Activated CD4-positive, alpha-beta T cell treated with anti-CD3 and anti-CD28 coated beads, Interleukin-2, amount 10 ng/mL, durations not matched to agents 24 days and 14 days (primary cell): ENCODE measurements at regions not wholly inside any gene's neighbourhood (a gene's known extent, or its start where the extent isn't known, plus 50 kb on each side); places are given as distances from the start of the nearest gene placed in this dataset.

ENCODE experiments used
- DNase-seq: peaks from one replicate; pipeline ENCODE4 v3.0.0; 2022
- H3K27ac Mint-ChIP-seq: one replicate; pipeline ENCODE4 v1.8.0; 2022; ENCODE audit warnings: mild to moderate bottlenecking, mixed read lengths
- H3K27me3 Mint-ChIP-seq: one replicate; pipeline ENCODE4 v1.8.0; 2022; ENCODE audit warnings: mixed read lengths
- H3K36me3 Mint-ChIP-seq: one replicate; pipeline ENCODE4 v1.8.0; 2022; ENCODE audit warnings: low read depth, mild to moderate bottlenecking, mixed read lengths
- H3K4me1 Mint-ChIP-seq: one replicate; pipeline ENCODE4 v1.8.0; 2021; ENCODE audit warnings: mixed read lengths
- H3K4me3 Mint-ChIP-seq: one replicate; pipeline ENCODE4 v1.8.0; 2022; ENCODE audit warnings: mild to moderate bottlenecking, moderate library complexity, mixed read lengths
- H3K9me3 Mint-ChIP-seq: one replicate; pipeline ENCODE4 v1.8.0; 2021; ENCODE audit warnings: mixed read lengths
- intact Hi-C: fragments of 100-400 bp; cut with micrococcal nuclease; formaldehyde crosslinking; loops from one replicate; pipeline ENCODE4 v1.15.1; 2023

- Mint-ChIP-seq H3K4me3 (no peak overlapping the region), H3K9me3 (no peaks in the 10 kb centered on the region), H3K4me1 (no peaks in the 10 kb centered on the region), H3K27me3 (no peaks in the 10 kb centered on the region), H3K36me3 (no peaks in the 10 kb centered on the region), H3K27ac (no peak overlapping the region)
- no peak for DNase-seq
- intact Hi-C loops, result no loop called here
Observed at GRCh38 chr6:119985952-119986736, 636.6 kb upstream of the MAN1A1 start.

GRCh38 chr6:119980802-119981201, 631.2 kb upstream of the MAN1A1 start:
- intact Hi-C loops, result no loop called here
- no peak for DNase-seq
- H3K27me3 Mint-ChIP-seq, result no peaks in the 10 kb centered on the region
- no peaks in the 10 kb centered on the region for H3K9me3 Mint-ChIP-seq
- H3K36me3 Mint-ChIP-seq, result no peaks in the 10 kb centered on the region
- no peaks in the 10 kb centered on the region for H3K4me1 Mint-ChIP-seq
- no peak overlapping the region for H3K27ac Mint-ChIP-seq
- H3K4me3 Mint-ChIP-seq, result no peak overlapping the region

GRCh38 chr6:119979862-119980261, 630.3 kb upstream of the MAN1A1 start:
- no peak for DNase-seq
- Mint-ChIP-seq H3K4me3 (no peak overlapping the region), H3K9me3 (no peaks in the 10 kb centered on the region), H3K36me3 (no peaks in the 10 kb centered on the region), H3K4me1 (no peaks in the 10 kb centered on the region), H3K27ac (no peak overlapping the region), H3K27me3 (no peaks in the 10 kb centered on the region)
- intact Hi-C loops, result loop anchor here (10.0 kb wide), 1 partner anchor 835 kb away; no protein-coding TSS in a partner anchor

GRCh38 chr6:119978274-119978889, 628.8 kb upstream of the MAN1A1 start:
- no peaks in the 10 kb centered on the region for H3K27me3 Mint-ChIP-seq
- H3K4me1 Mint-ChIP-seq, result no peaks in the 10 kb centered on the region
- H3K36me3 Mint-ChIP-seq, result no peaks in the 10 kb centered on the region
- no peak overlapping the region for H3K4me3 Mint-ChIP-seq
- no peak overlapping the region for H3K27ac Mint-ChIP-seq
- intact Hi-C loops, result loop anchor here (10.0 kb wide), 1 partner anchor 834 kb away; no protein-coding TSS in a partner anchor
- no peak for DNase-seq
- H3K9me3 Mint-ChIP-seq, result no peaks in the 10 kb centered on the region

GRCh38 chr6:119974430-119975159, 625.0 kb upstream of the MAN1A1 start:
- Mint-ChIP-seq H3K4me3 (no peak overlapping the region), H3K9me3 (no peaks in the 10 kb centered on the region), H3K27ac (no peak overlapping the region), H3K27me3 (peaks cover 2% of the 10 kb centered on the region), H3K4me1 (no peaks in the 10 kb centered on the region), H3K36me3 (no peaks in the 10 kb centered on the region)
- no peak for DNase-seq
- intact Hi-C loops, result loop anchor here (10.0 kb wide), 1 partner anchor 830 kb away; no protein-coding TSS in a partner anchor

- H3K27ac Mint-ChIP-seq, result no peak overlapping the region
Observed at GRCh38 chr6:119966484-119966883, 616.9 kb upstream of the MAN1A1 start.

GRCh38 chr6:119965900-119966299, 616.3 kb upstream of the MAN1A1 start:
- Mint-ChIP-seq H3K9me3 (no peaks in the 10 kb centered on the region), H3K4me3 (no peak overlapping the region), H3K36me3 (no peaks in the 10 kb centered on the region), H3K4me1 (no peaks in the 10 kb centered on the region), H3K27ac (no peak overlapping the region), H3K27me3 (no peaks in the 10 kb centered on the region)
- intact Hi-C loops, result loop anchor here (10.0 kb wide), 1 partner anchor 221 kb away; no protein-coding TSS in a partner anchor
- DNase-seq, result no peak

More at GRCh38 chr6:119966484-119966883, 616.9 kb upstream of the MAN1A1 start:
- no peaks in the 10 kb centered on the region for H3K36me3 Mint-ChIP-seq
- DNase-seq, result peak; percentile 73
- H3K9me3 Mint-ChIP-seq, result no peaks in the 10 kb centered on the region
- no peaks in the 10 kb centered on the region for H3K4me1 Mint-ChIP-seq
- intact Hi-C loops, result loop anchor here (10.0 kb wide), 1 partner anchor 222 kb away; no protein-coding TSS in a partner anchor
- H3K4me3 Mint-ChIP-seq, result no peak overlapping the region
- H3K27me3 Mint-ChIP-seq, result no peaks in the 10 kb centered on the region

- Mint-ChIP-seq H3K4me3 (no peak overlapping the region), H3K27ac (no peak overlapping the region), H3K27me3 (no peaks in the 10 kb centered on the region), H3K4me1 (no peaks in the 10 kb centered on the region), H3K9me3 (no peaks in the 10 kb centered on the region), H3K36me3 (no peaks in the 10 kb centered on the region)
- intact Hi-C loops, result loop anchor here (10.0 kb wide), 1 partner anchor 220 kb away; no protein-coding TSS in a partner anchor
- DNase-seq, result no peak
Observed at GRCh38 chr6:119965008-119965407, 615.4 kb upstream of the MAN1A1 start.

- no peak overlapping the region for H3K27ac Mint-ChIP-seq
- H3K4me3 Mint-ChIP-seq, result no peak overlapping the region
- no peaks in the 10 kb centered on the region for H3K9me3 Mint-ChIP-seq
- intact Hi-C loops, result loop anchor here (10.0 kb wide), 1 partner anchor 218 kb away; no protein-coding TSS in a partner anchor
- no peaks in the 10 kb centered on the region for H3K27me3 Mint-ChIP-seq
- no peaks in the 10 kb centered on the region for H3K36me3 Mint-ChIP-seq
- H3K4me1 Mint-ChIP-seq, result no peaks in the 10 kb centered on the region
- no peak for DNase-seq
Observed at GRCh38 chr6:119962505-119962904, 612.9 kb upstream of the MAN1A1 start.

GRCh38 chr6:119961450-119961849, 611.9 kb upstream of the MAN1A1 start:
- Mint-ChIP-seq H3K27ac (no peak overlapping the region), H3K9me3 (no peaks in the 10 kb centered on the region), H3K27me3 (no peaks in the 10 kb centered on the region), H3K4me1 (no peaks in the 10 kb centered on the region), H3K36me3 (no peaks in the 10 kb centered on the region), H3K4me3 (no peak overlapping the region)
- intact Hi-C loops, result loop anchor here (10.0 kb wide), 1 partner anchor 217 kb away; no protein-coding TSS in a partner anchor
- DNase-seq, result no peak

GRCh38 chr6:119960456-119960855, 610.9 kb upstream of the MAN1A1 start:
- intact Hi-C loops, result loop anchor here (10.0 kb wide), 1 partner anchor 216 kb away; no protein-coding TSS in a partner anchor
- no peaks in the 10 kb centered on the region for H3K27me3 Mint-ChIP-seq
- no peak for DNase-seq

GRCh38 chr6:119960036-119960435, 610.5 kb upstream of the MAN1A1 start:
- no peaks in the 10 kb centered on the region for H3K36me3 Mint-ChIP-seq
- H3K4me3 Mint-ChIP-seq, result no peak overlapping the region
- intact Hi-C loops, result loop anchor here (10.0 kb wide), 1 partner anchor 215 kb away; no protein-coding TSS in a partner anchor
- no peak for DNase-seq
- H3K27me3 Mint-ChIP-seq, result no peaks in the 10 kb centered on the region
- no peaks in the 10 kb centered on the region for H3K4me1 Mint-ChIP-seq
- H3K27ac Mint-ChIP-seq, result no peak overlapping the region
- no peaks in the 10 kb centered on the region for H3K9me3 Mint-ChIP-seq

More at GRCh38 chr6:119960456-119960855, 610.9 kb upstream of the MAN1A1 start:
- Mint-ChIP-seq H3K27ac (no peak overlapping the region), H3K36me3 (no peaks in the 10 kb centered on the region), H3K4me3 (no peak overlapping the region), H3K4me1 (no peaks in the 10 kb centered on the region), H3K9me3 (no peaks in the 10 kb centered on the region)

GRCh38 chr6:119957195-119957594, 607.6 kb upstream of the MAN1A1 start:
- Mint-ChIP-seq H3K4me3 (no peak overlapping the region), H3K9me3 (no peaks in the 10 kb centered on the region), H3K4me1 (no peaks in the 10 kb centered on the region), H3K27ac (no peak overlapping the region), H3K36me3 (no peaks in the 10 kb centered on the region), H3K27me3 (no peaks in the 10 kb centered on the region)
- DNase-seq, result no peak
- intact Hi-C loops, result no loop called here
